ENCODE measurements at regions not wholly inside any gene's neighbourhood (a gene's known extent, or its start where the extent isn't known, plus 50 kb on each side); places are given as distances from the start of the nearest gene placed in this dataset.

GRCh38 chr20:53874706-53875105, 195.7 kb downstream of the BCAS1 start:
- Histone ChIP-seq H4K91ac (ENCODE audit: insufficient read depth, low read depth, low read length) (no peak overlapping the region), H3K79me1 (ENCODE audit: low read depth in 1 of 2, low read length in 2 of 2) (peaks cover 0 to under 1% of the 10 kb centered on the region in 2 experiments; a peak in 1 of 4 replicates), H3K14ac (replicated peaks; ENCODE audit: low read depth, low read length) (no peak overlapping the region), H3K27me3 (ENCODE audit: control insufficient read depth, insufficient read depth, low read length) (no peaks in the 10 kb centered on the region), H2AK9ac (replicated peaks; ENCODE audit: low read depth, low read length, poor library complexity) (no peak overlapping the region), H3K23ac (ENCODE audit: low read depth, low read length) (no peak overlapping the region), H2BK20ac (ENCODE audit: low read depth, low read length) (peak overlapping the region; percentile 12; the same call in 1 of the 2 replicates), H3K4ac (ENCODE audit: low read depth, low read length) (no peak overlapping the region), H3K4me3 (ENCODE audit: insufficient read depth, low read depth, low read length) (no peak overlapping the region), H3K9ac (ENCODE audit: low read depth, low read length) (no peak overlapping the region), H3K36me3 (ENCODE audit: control insufficient read depth, insufficient read depth, low read length) (no peaks in the 10 kb centered on the region), H3K27ac (ENCODE audit: insufficient read depth, low read length) (no peak overlapping the region), H4K8ac (ENCODE audit: low read depth in 2 of 2, low read length in 2 of 2) (no peak overlapping the region), H2BK120ac (ENCODE audit: low read depth, low read length) (no peak overlapping the region; the same call in 1 of the 2 replicates), H2AFZ (replicated peaks; ENCODE audit: low read length, poor library complexity) (no peak overlapping the region), H3K9me1 (ENCODE audit: insufficient read depth, low read length) (peaks cover 5% of the 10 kb centered on the region), H2AK5ac (ENCODE audit: low read depth, low read length) (no peak overlapping the region), H3K56ac (ENCODE audit: extremely low read depth, insufficient read depth, low read length) (no peak overlapping the region), H3K4me2 (ENCODE audit: low read depth, low read length) (no peak overlapping the region), H2BK5ac (ENCODE audit: low read depth, low read length, poor library complexity, severe bottlenecking) (no peak overlapping the region), H4K20me1 (ENCODE audit: insufficient read depth, low read length) (no peaks in the 10 kb centered on the region), H4K5ac (ENCODE audit: low read depth, low read length) (no peak overlapping the region), H2BK15ac (ENCODE audit: low read depth, low read length) (no peak overlapping the region), H3K9me3 (ENCODE audit: control insufficient read depth, insufficient read depth, low read length) (no peaks in the 10 kb centered on the region), H3K18ac (ENCODE audit: low read depth, low read length) (no peak overlapping the region), H3K4me1 (ENCODE audit: control insufficient read depth, insufficient read depth, low read length) (peaks cover 10% of the 10 kb centered on the region)
- intact Hi-C loops (cut with micrococcal nuclease) (no loop called here), dilution Hi-C loops (cut with HindIII; ENCODE audit: low sequenced_read_pairs, unreplicated experiment) (no loop called here), in situ Hi-C loops (cut with MboI; ENCODE audit: low sequenced_read_pairs) (no loop called here)
- no CpG with 5 or more reads among the region's 1 CpG for WGBS, 2 experiments (ENCODE audit: extremely low coverage in 2 of 2, insufficient read length in 1 of 2)
- DNase-seq (no peak), ATAC-seq (ENCODE audit: low read depth) (no peak)
- CTCF ChIA-PET = interaction anchor here (0.7 to 0.9 kb wide), 3 partner anchors 294 to 422 kb away, joined by 3 to 7 read pairs (median 4); no protein-coding TSS in a partner anchor
- TF ChIP-seq RAD21 (IDR thresholded peaks at IDR 0.05; ENCODE audit: low read length) = no peak
- TF ChIP-seq MAZ (IDR thresholded peaks at IDR 0.05; ENCODE audit: borderline replicate concordance, low read depth, low read length) = no peak
- TF ChIP-seq MXI1 (IDR thresholded peaks at IDR 0.05; ENCODE audit: borderline replicate concordance, low read depth, low read length) = no peak
- no peak for TF ChIP-seq SMC3 (IDR thresholded peaks at IDR 0.05; ENCODE audit: low read depth, low read length)
- no peak for TF ChIP-seq FOS (IDR thresholded peaks at IDR 0.05; ENCODE audit: low read depth, low read length)
- TF ChIP-seq POLR2A (IDR thresholded peaks at IDR 0.05; ENCODE audit: low read depth, low read length) = no peak
- POLR2A ChIA-PET (ENCODE audit: unreplicated experiment) = no interaction called here
- BruUV-seq (replicated peaks) = no TSS peak

All from IMR-90 (cell line).